ENCODE measurements at regions not wholly inside any gene's neighbourhood (a gene's known extent, or its start where the extent isn't known, plus 50 kb on each side); places are given as distances from the start of the nearest gene placed in this dataset.

DNA sequence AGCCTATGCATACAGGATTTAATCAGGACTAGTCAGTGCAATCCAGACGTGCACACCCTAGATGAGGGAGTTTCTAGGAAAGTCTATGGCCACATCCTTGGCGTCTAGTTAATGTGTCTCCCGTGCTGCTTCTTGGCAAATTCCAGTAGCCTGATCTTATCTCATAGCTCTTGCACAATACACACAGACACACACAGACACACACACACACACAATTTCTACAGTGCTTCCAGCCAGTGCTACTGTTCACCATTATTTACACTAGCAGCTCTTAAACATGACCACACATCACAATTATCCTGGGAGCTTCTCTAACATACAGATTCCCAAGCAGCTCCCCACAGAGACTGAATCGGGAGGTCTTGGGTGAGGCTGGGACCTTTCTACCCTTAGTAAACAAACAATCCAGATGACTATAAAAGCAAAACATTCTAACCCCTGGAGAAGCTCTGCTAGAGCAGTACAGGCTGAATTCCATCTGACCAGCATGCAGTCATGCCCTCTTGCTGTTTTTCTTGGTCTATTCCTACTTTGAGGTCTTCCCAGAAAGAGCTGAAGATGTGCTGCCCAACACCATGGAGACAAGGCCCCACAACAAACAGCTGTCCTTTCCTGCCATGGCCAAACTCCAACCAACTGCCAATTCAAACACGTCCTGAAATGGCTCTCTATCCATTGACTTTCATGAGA is 236.6 kb downstream of the DEPDC1B start (continued):
- TF ChIP-seq, protein P1, sequence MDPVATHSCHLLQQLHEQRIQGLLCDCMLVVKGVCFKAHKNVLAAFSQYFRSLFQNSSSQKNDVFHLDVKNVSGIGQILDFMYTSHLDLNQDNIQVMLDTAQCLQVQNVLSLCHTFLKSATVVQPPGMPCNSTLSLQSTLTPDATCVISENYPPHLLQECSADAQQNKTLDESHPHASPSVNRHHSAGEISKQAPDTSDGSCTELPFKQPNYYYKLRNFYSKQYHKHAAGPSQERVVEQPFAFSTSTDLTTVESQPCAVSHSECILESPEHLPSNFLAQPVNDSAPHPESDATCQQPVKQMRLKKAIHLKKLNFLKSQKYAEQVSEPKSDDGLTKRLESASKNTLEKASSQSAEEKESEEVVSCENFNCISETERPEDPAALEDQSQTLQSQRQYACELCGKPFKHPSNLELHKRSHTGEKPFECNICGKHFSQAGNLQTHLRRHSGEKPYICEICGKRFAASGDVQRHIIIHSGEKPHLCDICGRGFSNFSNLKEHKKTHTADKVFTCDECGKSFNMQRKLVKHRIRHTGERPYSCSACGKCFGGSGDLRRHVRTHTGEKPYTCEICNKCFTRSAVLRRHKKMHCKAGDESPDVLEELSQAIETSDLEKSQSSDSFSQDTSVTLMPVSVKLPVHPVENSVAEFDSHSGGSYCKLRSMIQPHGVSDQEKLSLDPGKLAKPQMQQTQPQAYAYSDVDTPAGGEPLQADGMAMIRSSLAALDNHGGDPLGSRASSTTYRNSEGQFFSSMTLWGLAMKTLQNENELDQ (CRISPR knock-in tag; IDR thresholded peaks at IDR 0.05; ENCODE audit: borderline replicate concordance), result no peak
- TF ChIP-seq SP2 (CRISPR knock-in tag; IDR thresholded peaks at IDR 0.05), result no peak
- TF ChIP-seq ZNF703 (CRISPR knock-in tag; IDR thresholded peaks at IDR 0.05; ENCODE audit: borderline replicate concordance), result no peak
- TF ChIP-seq EHMT2 (IDR thresholded peaks at IDR 0.05; ENCODE audit: borderline replicate concordance, low read depth, low read length), result peak; percentile 88
- TF ChIP-seq, protein P2, sequence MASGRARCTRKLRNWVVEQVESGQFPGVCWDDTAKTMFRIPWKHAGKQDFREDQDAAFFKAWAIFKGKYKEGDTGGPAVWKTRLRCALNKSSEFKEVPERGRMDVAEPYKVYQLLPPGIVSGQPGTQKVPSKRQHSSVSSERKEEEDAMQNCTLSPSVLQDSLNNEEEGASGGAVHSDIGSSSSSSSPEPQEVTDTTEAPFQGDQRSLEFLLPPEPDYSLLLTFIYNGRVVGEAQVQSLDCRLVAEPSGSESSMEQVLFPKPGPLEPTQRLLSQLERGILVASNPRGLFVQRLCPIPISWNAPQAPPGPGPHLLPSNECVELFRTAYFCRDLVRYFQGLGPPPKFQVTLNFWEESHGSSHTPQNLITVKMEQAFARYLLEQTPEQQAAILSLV (CRISPR knock-in tag; IDR thresholded peaks at IDR 0.05; ENCODE audit: borderline replicate concordance), result no peak
- no peak for TF ChIP-seq KDM3A (CRISPR knock-in tag; IDR thresholded peaks at IDR 0.05; ENCODE audit: low read depth)
- no peak for TF ChIP-seq DNMT3B (CRISPR knock-in tag; conservative IDR thresholded peaks at IDR 0.05)
- peak; percentile 77 for TF ChIP-seq SKI (IDR thresholded peaks at IDR 0.05; ENCODE audit: partially characterized antibody)
- no peak for TF ChIP-seq SIX4 (CRISPR knock-in tag; IDR thresholded peaks at IDR 0.05)
- TF ChIP-seq FOXJ3 (CRISPR knock-in tag; IDR thresholded peaks at IDR 0.05; ENCODE audit: borderline replicate concordance), result 0 out of 2 replicates have a peak, but pooled peaks have one; percentile 67
- TF ChIP-seq ATF7-NPFF (CRISPR knock-in tag; IDR thresholded peaks at IDR 0.05; ENCODE audit: low read depth), result 0 out of 2 replicates have a peak, but pooled peaks have one; percentile 40
- TF ChIP-seq CAMTA2 (CRISPR knock-in tag; IDR thresholded peaks at IDR 0.05; ENCODE audit: borderline replicate concordance), result no peak
- TF ChIP-seq FOXO1 (CRISPR knock-in tag; IDR thresholded peaks at IDR 0.05), result peak; percentile 62; the same call in 1 of the 2 replicates
- TF ChIP-seq ZSCAN30 (CRISPR knock-in tag; IDR thresholded peaks at IDR 0.05), result no peak
- no peak for TF ChIP-seq RNF2 (conservative IDR thresholded peaks at IDR 0.05; ENCODE audit: low read depth)
- TF ChIP-seq FOXP1 (IDR thresholded peaks at IDR 0.05), result no peak
- peak; percentile 73 for TF ChIP-seq FOXP1 (CRISPR knock-in tag; IDR thresholded peaks at IDR 0.05)
- peak; percentile 88 for TF ChIP-seq GFI1 (CRISPR knock-in tag; IDR thresholded peaks at IDR 0.05; ENCODE audit: borderline replicate concordance)
- TF ChIP-seq, protein P3, sequence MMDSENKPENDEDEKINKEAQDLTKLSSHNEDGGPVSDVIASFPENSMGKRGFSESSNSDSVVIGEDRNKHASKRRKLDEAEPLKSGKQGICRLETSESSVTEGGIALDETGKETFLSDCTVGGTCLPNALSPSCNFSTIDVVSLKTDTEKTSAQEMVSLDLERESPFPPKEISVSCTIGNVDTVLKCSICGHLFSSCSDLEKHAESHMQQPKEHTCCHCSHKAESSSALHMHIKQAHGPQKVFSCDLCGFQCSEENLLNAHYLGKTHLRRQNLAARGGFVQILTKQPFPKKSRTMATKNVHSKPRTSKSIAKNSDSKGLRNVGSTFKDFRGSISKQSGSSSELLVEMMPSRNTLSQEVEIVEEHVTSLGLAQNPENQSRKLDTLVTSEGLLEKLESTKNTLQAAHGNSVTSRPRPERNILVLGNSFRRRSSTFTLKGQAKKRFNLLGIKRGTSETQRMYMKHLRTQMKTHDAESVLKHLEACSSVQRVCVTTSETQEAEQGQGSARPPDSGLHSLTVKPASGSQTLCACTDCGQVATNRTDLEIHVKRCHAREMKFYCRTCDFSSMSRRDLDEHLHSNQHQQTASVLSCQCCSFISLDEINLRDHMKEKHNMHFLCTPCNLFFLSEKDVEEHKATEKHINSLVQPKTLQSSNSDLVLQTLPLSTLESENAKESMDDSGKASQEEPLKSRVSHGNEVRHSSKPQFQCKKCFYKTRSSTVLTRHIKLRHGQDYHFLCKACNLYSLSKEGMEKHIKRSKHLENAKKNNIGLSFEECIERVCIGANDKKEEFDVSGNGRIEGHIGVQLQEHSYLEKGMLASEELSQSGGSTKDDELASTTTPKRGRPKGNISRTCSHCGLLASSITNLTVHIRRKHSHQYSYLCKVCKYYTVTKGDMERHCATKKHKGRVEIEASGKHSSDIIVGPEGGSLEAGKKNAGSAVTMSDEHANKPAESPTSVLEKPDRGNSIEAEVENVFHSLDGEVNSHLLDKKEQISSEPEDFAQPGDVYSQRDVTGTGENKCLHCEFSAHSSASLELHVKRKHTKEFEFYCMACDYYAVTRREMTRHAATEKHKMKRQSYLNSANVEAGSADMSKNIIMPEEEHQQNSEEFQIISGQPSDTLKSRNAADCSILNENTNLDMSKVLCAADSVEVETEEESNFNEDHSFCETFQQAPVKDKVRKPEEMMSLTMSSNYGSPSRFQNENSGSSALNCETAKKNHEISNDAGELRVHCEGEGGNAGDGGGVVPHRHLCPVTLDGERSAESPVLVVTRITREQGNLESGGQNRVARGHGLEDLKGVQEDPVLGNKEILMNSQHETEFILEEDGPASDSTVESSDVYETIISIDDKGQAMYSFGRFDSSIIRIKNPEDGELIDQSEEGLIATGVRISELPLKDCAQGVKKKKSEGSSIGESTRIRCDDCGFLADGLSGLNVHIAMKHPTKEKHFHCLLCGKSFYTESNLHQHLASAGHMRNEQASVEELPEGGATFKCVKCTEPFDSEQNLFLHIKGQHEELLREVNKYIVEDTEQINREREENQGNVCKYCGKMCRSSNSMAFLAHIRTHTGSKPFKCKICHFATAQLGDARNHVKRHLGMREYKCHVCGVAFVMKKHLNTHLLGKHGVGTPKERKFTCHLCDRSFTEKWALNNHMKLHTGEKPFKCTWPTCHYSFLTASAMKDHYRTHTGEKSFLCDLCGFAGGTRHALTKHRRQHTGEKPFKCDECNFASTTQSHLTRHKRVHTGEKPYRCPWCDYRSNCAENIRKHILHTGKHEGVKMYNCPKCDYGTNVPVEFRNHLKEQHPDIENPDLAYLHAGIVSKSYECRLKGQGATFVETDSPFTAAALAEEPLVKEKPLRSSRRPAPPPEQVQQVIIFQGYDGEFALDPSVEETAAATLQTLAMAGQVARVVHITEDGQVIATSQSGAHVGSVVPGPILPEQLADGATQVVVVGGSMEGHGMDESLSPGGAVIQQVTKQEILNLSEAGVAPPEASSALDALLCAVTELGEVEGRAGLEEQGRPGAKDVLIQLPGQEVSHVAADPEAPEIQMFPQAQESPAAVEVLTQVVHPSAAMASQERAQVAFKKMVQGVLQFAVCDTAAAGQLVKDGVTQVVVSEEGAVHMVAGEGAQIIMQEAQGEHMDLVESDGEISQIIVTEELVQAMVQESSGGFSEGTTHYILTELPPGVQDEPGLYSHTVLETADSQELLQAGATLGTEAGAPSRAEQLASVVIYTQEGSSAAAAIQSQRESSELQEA (CRISPR knock-in tag; IDR thresholded peaks at IDR 0.05; ENCODE audit: not compliant biosample characterization), result no peak
- no peak for TF ChIP-seq ZNF460 (CRISPR knock-in tag; IDR thresholded peaks at IDR 0.05; ENCODE audit: borderline replicate concordance)
